ENCODE measurements at regions not wholly inside any gene's neighbourhood (a gene's known extent, or its start where the extent isn't known, plus 50 kb on each side); places are given as distances from the start of the nearest gene placed in this dataset.

DNA sequence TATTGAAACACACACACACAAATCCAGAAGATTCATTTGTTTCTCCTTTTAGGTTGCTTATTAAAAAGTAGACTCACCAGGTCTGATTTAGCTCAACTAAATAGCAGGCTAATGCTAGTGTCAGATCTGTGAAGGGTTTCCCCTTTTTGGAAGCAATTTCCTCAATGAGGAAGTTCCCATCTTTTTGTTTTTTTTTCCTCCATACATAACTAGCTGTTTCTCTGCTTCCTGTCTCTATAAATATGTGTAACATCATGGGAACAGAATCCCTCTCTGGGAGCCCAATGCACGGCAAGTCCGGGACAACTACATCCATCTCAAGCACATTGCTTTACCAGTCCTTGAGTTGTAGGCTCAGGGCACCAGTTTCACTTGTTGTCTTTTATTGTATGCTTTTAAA lies 1421.1 kb downstream of the PLA2G4A start:
- Mint-ChIP-seq H3K9me3 (ENCODE audit: insufficient read depth) (peaks cover 7% of the 10 kb centered on the region), H3K36me3 (ENCODE audit: low read depth) (no peaks in the 10 kb centered on the region), H3K27ac (no peak overlapping the region), H3K4me3 (no peak overlapping the region), H3K4me1 (ENCODE audit: low read depth) (no peaks in the 10 kb centered on the region), H3K27me3 (ENCODE audit: low read depth) (no peaks in the 10 kb centered on the region)
- CTCF ChIA-PET: no interaction called here
- POLR2A ChIA-PET: no interaction called here
- ATAC-seq (no peak), DNase-seq (no peak)

DNA sequence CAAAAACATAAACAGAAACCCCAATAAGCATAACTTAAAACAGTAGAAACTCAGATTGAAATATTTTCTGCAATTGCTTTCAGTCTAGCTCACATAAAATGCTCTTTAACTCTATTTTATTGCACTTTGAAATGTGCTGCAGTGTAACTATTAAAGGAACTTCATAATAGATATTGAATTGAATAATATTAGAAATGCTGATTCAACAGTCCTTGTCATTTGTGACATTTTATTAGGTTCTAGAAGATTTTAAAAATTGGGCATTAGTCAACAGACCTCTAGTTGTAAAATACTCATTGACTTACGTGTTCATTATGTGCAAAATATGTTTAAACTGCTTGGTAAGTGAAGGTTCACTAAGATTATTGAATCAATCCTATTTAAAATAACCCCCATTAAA lies 1422.3 kb downstream of the PLA2G4A start:
- ChIA-PET POLR2A (no interaction called here), CTCF (no interaction called here)
- DNase-seq (no peak), ATAC-seq (no peak)
- H3K4me3 Mint-ChIP-seq: no peak overlapping the region
- no peaks in the 10 kb centered on the region for H3K4me1 Mint-ChIP-seq (ENCODE audit: low read depth)
- no peaks in the 10 kb centered on the region for H3K36me3 Mint-ChIP-seq (ENCODE audit: low read depth)
- no peaks in the 10 kb centered on the region for H3K27me3 Mint-ChIP-seq (ENCODE audit: low read depth)
- peaks cover 7% of the 10 kb centered on the region for H3K9me3 Mint-ChIP-seq (ENCODE audit: insufficient read depth)
- H3K27ac Mint-ChIP-seq: no peak overlapping the region

DNA sequence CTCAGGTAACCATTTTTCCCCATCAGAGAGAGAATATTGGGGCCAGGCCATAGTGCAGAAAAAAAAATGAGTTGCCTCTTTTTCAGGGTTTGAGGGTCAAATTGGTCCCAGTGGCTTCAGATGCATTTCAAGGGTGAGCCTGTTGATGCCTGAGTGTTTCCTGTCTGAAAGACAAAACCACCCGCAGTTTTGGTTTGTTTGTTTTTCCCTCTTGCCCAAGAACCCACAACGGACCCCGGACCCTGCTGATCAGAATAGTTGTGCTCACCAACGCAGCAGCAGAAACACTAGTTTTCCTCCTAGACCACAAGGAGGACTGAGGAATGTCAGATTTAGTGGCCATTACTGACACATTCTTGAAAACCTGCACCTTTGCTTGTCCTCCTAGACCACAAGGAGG lies 1433.1 kb downstream of the PLA2G4A start:
- Mint-ChIP-seq H3K4me1 (ENCODE audit: low read depth) (no peaks in the 10 kb centered on the region), H3K9me3 (ENCODE audit: insufficient read depth) (peaks cover 3% of the 10 kb centered on the region), H3K4me3 (no peak overlapping the region), H3K27ac (no peak overlapping the region), H3K36me3 (ENCODE audit: low read depth) (no peaks in the 10 kb centered on the region), H3K27me3 (ENCODE audit: low read depth) (no peaks in the 10 kb centered on the region)
- CTCF ChIA-PET: no interaction called here
- ATAC-seq (no peak), DNase-seq (no peak)
- POLR2A ChIA-PET: no interaction called here

DNA sequence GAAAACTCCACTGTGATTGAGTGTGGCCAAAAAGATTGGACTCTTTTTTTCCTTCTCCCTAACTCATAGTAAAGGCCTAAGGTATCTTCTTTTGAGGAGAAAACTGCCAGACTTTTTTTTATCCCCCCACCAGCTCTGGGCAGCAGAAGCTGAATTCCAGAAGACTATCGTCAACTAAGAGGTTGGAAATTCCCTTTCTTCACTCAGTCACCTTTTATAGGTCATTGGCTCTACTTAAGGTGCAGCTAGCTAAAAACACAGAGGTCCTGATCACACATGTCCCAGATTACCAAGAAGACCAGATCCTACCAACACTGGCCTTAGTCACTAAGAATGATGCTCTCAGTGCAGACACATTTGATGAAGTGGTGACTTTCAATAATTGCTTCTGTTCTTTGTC lies 1441.2 kb downstream of the PLA2G4A start:
- no peak for DNase-seq
- Mint-ChIP-seq H3K4me1 (ENCODE audit: low read depth) (no peaks in the 10 kb centered on the region), H3K36me3 (ENCODE audit: low read depth) (no peaks in the 10 kb centered on the region), H3K4me3 (no peak overlapping the region), H3K27ac (no peak overlapping the region), H3K9me3 (ENCODE audit: insufficient read depth) (no peaks in the 10 kb centered on the region), H3K27me3 (ENCODE audit: low read depth) (no peaks in the 10 kb centered on the region)
- ATAC-seq: no peak
- POLR2A ChIA-PET: no interaction called here
- CTCF ChIA-PET: no interaction called here

DNA sequence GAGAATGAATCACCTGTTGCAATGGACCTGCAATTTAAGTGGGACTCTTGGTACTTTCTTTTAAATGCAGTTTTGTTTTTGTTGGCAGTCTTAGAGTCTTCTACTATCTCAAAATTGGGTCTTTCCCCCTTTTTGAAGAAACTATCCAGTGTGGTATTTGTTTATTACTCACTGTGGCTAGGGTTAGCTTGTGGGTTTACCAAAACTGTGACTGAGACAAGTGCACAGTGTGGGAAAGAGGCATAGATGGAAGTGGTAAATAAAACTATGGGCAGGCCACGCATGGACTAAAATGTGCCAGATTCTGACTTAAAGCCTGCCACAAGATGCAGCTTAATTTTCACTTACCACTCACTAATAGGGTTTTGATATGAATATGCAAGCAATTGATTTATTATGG lies 1441.7 kb downstream of the PLA2G4A start:
- no peaks in the 10 kb centered on the region for H3K36me3 Mint-ChIP-seq (ENCODE audit: low read depth)
- CTCF ChIA-PET: no interaction called here
- no peaks in the 10 kb centered on the region for H3K27me3 Mint-ChIP-seq (ENCODE audit: low read depth)
- POLR2A ChIA-PET: no interaction called here
- no peaks in the 10 kb centered on the region for H3K9me3 Mint-ChIP-seq (ENCODE audit: insufficient read depth)
- H3K4me3 Mint-ChIP-seq: no peak overlapping the region
- H3K27ac Mint-ChIP-seq: no peak overlapping the region
- no peaks in the 10 kb centered on the region for H3K4me1 Mint-ChIP-seq (ENCODE audit: low read depth)
- DNase-seq (no peak), ATAC-seq (no peak)

DNA sequence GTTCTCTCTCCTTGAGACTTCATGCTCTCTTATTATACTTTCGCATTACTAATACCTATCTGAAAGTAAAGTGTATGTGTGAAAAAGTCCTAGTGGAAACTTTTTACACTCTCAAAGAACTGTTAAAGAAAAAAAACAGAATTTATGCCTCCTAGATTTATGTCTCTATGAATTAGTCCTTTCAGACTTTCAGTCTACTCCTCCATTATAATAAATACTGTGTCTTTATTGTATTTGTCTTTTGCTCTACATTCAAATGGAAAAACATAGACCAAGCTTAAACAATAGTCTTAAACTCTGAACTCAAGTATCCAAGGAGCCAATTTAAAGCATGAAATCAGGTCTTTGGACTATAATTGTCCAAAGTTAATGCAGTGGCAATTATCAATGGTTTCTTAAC lies 1449.0 kb downstream of the PLA2G4A start:
- DNase-seq (no peak), ATAC-seq (no peak)
- Mint-ChIP-seq H3K36me3 (ENCODE audit: low read depth) (no peaks in the 10 kb centered on the region), H3K4me1 (ENCODE audit: low read depth) (no peaks in the 10 kb centered on the region), H3K9me3 (ENCODE audit: insufficient read depth) (no peaks in the 10 kb centered on the region), H3K4me3 (no peak overlapping the region), H3K27ac (no peak overlapping the region), H3K27me3 (ENCODE audit: low read depth) (no peaks in the 10 kb centered on the region)
- ChIA-PET POLR2A (no interaction called here), CTCF (no interaction called here)

DNA sequence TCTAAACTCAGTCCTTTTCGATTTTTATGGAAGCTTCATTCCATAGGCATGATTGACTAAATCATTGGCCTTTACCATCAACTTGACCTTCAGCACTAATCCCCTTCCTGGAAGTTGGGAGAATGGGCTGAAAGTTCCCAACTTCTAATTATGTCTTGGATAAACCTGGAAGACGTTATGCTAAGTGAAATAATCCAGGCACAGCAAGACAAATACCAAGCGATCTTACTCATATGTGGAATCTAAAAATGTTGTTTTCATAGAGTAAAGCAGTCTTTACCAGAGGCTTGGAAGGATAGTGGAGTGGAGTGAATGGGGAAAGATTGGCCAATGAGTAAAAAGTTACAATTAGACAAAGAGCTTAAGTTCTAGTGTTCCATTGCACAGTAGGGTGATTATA lies 1453.2 kb downstream of the PLA2G4A start:
- DNase-seq (no peak), ATAC-seq (no peak)
- Mint-ChIP-seq H3K27me3 (ENCODE audit: low read depth) (no peaks in the 10 kb centered on the region), H3K4me1 (ENCODE audit: low read depth) (no peaks in the 10 kb centered on the region), H3K9me3 (ENCODE audit: insufficient read depth) (no peaks in the 10 kb centered on the region), H3K27ac (no peak overlapping the region), H3K36me3 (ENCODE audit: low read depth) (no peaks in the 10 kb centered on the region), H3K4me3 (no peak overlapping the region)
- CTCF ChIA-PET: no interaction called here
- POLR2A ChIA-PET: no interaction called here

DNA sequence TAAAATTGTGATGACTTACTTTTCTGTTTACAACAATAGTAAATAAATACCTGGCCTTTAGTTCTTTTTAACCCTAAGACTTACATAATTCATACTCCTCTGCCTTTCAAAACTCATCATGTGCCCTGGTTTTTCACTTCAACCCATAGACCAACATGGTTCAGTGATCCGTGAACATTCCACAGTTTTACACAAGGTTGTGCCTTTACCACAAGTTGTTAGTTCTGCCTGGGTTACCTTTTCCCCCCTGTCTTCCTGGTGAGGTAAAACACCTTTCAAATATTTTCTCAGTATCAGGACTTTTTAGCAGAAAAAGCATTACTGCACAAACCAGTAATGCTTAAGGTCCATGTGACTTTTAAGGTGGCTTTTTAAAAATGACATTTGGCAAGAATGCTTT lies 1466.4 kb downstream of the PLA2G4A start:
- DNase-seq (no peak), ATAC-seq (no peak)
- H3K9me3 Mint-ChIP-seq (ENCODE audit: insufficient read depth): peaks cover 8% of the 10 kb centered on the region
- no peak overlapping the region for H3K27ac Mint-ChIP-seq
- no peaks in the 10 kb centered on the region for H3K36me3 Mint-ChIP-seq (ENCODE audit: low read depth)
- CTCF ChIA-PET: no interaction called here
- H3K27me3 Mint-ChIP-seq (ENCODE audit: low read depth): no peaks in the 10 kb centered on the region
- POLR2A ChIA-PET: no interaction called here
- no peaks in the 10 kb centered on the region for H3K4me1 Mint-ChIP-seq (ENCODE audit: low read depth)
- no peak overlapping the region for H3K4me3 Mint-ChIP-seq

DNA sequence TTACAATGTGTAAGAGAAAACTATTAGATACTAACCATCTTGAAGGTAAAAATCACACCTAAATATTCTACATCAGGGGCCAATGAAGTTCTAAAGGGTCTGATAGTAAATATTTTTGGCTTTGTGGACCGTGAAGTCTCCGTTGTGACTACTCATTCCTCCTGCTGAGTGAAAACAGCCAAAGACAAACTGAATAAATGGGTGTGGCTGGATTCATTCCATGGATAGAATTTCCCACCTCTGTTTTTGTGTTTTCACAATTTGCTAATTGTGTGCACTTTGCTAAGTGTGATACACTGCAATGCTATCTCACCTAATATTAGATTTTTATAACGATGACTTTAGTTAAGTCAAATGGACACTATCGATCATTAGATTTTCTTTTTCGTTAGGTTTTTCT lies 1474.0 kb downstream of the PLA2G4A start:
- no peak for DNase-seq
- Mint-ChIP-seq H3K27ac (no peak overlapping the region), H3K36me3 (ENCODE audit: low read depth) (no peaks in the 10 kb centered on the region), H3K4me1 (ENCODE audit: low read depth) (no peaks in the 10 kb centered on the region), H3K4me3 (no peak overlapping the region), H3K9me3 (ENCODE audit: insufficient read depth) (peaks cover 4% of the 10 kb centered on the region), H3K27me3 (ENCODE audit: low read depth) (no peaks in the 10 kb centered on the region)
- ChIA-PET POLR2A (no interaction called here), CTCF (no interaction called here)
- no peak for ATAC-seq

DNA sequence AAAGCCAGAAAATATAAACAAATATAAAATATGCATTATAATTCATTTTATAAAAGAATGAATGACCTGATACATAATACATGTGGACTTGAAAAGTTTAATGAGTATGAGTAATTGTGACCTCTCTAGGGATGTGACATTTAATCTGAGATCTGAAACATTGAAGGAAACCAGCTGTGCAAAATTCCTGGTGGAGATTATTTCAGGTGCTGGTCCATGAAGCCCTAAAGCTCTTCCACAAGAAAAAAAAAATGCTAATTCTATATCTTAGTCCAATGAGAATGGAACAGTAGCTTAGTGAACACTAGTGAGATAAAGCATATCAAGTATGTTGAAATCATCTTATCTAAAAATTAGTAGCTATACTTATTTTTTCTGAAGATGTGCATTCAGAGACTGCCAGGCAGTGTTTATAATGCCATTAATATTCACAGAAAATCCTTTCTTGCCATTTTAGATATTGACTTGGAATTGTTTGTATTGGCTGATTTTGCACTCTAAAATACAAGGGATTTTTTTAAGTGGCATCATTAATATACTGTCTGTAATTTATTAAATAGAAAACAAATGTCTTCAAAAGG lies 1485.9 kb downstream of the PLA2G4A start:
- Mint-ChIP-seq H3K9me3 (ENCODE audit: insufficient read depth) (no peaks in the 10 kb centered on the region), H3K27me3 (ENCODE audit: low read depth) (no peaks in the 10 kb centered on the region), H3K4me3 (no peak overlapping the region), H3K36me3 (ENCODE audit: low read depth) (no peaks in the 10 kb centered on the region), H3K27ac (no peak overlapping the region), H3K4me1 (ENCODE audit: low read depth) (no peaks in the 10 kb centered on the region)
- DNase-seq (no peak), ATAC-seq (no peak)
- POLR2A ChIA-PET: no interaction called here
- CTCF ChIA-PET: no interaction called here

DNA sequence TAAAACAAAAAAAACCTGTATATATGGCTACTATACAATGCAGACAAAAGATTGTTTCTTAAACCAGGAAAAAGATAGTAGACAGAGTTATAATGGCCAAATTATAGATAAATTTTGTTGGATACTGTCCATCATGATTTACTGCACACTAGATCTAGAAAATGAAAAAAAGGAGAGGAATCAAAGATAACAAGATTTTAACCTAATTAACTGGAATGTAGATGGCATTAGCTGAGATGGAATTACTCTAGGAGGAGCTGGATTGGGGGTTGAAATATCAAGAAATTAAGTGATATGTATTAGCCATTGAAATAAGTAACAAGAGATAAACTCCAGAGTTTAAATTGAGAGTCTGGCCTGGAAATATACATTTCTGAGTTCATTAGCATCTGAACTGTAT lies 1489.1 kb downstream of the PLA2G4A start:
- no peaks in the 10 kb centered on the region for H3K4me1 Mint-ChIP-seq (ENCODE audit: low read depth)
- ATAC-seq: no peak
- no peak overlapping the region for H3K4me3 Mint-ChIP-seq
- no peak overlapping the region for H3K27ac Mint-ChIP-seq
- ChIA-PET CTCF (no interaction called here), POLR2A (no interaction called here)
- H3K36me3 Mint-ChIP-seq (ENCODE audit: low read depth): no peaks in the 10 kb centered on the region
- no peak for DNase-seq
- no peaks in the 10 kb centered on the region for H3K9me3 Mint-ChIP-seq (ENCODE audit: insufficient read depth)
- H3K27me3 Mint-ChIP-seq (ENCODE audit: low read depth): no peaks in the 10 kb centered on the region

DNA sequence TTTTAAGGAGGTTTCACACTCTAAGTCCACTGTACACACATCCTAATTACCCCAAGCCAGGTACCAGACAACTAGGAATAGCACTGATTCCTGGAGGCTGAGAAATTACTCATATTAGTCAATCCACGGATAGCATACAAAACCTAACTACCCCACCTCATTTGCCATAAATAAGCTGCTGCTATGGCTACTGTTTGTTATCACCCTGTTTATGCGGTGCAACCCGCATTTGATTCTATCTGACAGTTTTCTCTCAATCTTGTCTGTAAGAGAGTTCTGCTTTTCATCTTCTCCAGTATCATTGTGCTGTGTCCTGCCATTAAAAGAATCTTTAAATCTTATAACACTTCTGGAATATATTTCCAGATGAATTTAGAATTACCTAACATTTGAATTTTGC lies 1496.5 kb downstream of the PLA2G4A start:
- ChIA-PET POLR2A (no interaction called here), CTCF (no interaction called here)
- Mint-ChIP-seq H3K27me3 (ENCODE audit: low read depth) (no peaks in the 10 kb centered on the region), H3K27ac (no peak overlapping the region), H3K4me1 (ENCODE audit: low read depth) (no peaks in the 10 kb centered on the region), H3K9me3 (ENCODE audit: insufficient read depth) (no peaks in the 10 kb centered on the region), H3K4me3 (no peak overlapping the region), H3K36me3 (ENCODE audit: low read depth) (no peaks in the 10 kb centered on the region)
- no peak for ATAC-seq
- DNase-seq: no peak

DNA sequence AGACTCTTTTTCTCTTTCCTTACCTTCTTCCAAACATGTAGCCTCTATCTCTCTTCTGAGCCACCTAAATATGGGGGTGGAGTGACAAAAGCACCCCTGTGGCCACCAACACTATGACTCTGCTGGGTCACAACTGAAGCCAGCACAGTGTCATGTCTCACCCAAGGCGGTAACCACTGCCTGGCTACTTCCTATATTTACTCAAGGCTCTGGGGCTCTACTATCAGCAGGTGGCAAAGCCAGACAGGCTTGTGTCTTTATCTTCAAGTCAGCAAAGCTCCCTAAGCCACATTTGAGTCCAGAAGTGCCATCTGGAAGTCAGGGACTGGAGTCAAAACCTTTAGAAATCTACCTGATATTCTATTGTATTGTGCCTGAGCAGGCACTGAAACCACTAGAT lies 1515.2 kb downstream of the PLA2G4A start:
- no peaks in the 10 kb centered on the region for H3K27me3 Mint-ChIP-seq (ENCODE audit: low read depth)
- DNase-seq: no peak
- ATAC-seq: no peak
- ChIA-PET POLR2A (no interaction called here), CTCF (no interaction called here)
- peaks cover 6% of the 10 kb centered on the region for H3K9me3 Mint-ChIP-seq (ENCODE audit: insufficient read depth)
- no peaks in the 10 kb centered on the region for H3K36me3 Mint-ChIP-seq (ENCODE audit: low read depth)
- H3K4me3 Mint-ChIP-seq: no peak overlapping the region
- no peak overlapping the region for H3K27ac Mint-ChIP-seq
- H3K4me1 Mint-ChIP-seq (ENCODE audit: low read depth): no peaks in the 10 kb centered on the region
